GM23338 (cell line): ENCODE measurements at regions not wholly inside any gene's neighbourhood (a gene's known extent, or its start where the extent isn't known, plus 50 kb on each side); places are given as distances from the start of the nearest gene placed in this dataset.

Source experiments
- ATAC-seq: fragments of 200-7000 bp; cut with Tn5 transposase; 3 replicates; pipeline ENCODE4 v1.9.1; 2020
- DNase-seq: peaks from one replicate; pipeline ENCODE4 v3.0.0-alpha.2; 2015; ENCODE audit warnings: low spot score
- H2AFZ ChIP-seq: fragments of 200-600 bp; sonication (generic); 2 replicates; pipeline ENCODE4 v1.8.0; 2016; ENCODE audit warnings: antibody characterized with exemption, mild to moderate bottlenecking, moderate library complexity
- H3F3A ChIP-seq: fragments of 200-600 bp; sonication (generic); replicated peaks from 2 replicates; pipeline ENCODE4 v1.8.0; 2017; ENCODE audit warnings: antibody characterized with exemption, mixed run types, low read depth
- H3K27ac ChIP-seq: fragments of 200-600 bp; sonication (generic); 2 replicates; pipeline ENCODE4 v1.6.1; 2016; ENCODE audit warnings: low read depth
- H3K27me3 ChIP-seq: fragments of 200-600 bp; sonication (generic); 2 replicates; pipeline ENCODE4 v1.8.0; 2016; ENCODE audit warnings: mild to moderate bottlenecking, mixed run types, moderate library complexity; ENCODE audit not compliant: insufficient read depth
- H3K36me3 ChIP-seq: fragments of 200-600 bp; sonication (generic); 2 replicates; pipeline ENCODE4 v1.8.0; 2016; ENCODE audit warnings: mild to moderate bottlenecking; ENCODE audit not compliant: insufficient read depth
- H3K4me1 ChIP-seq: fragments of 200-600 bp; sonication (generic); 2 replicates; pipeline ENCODE4 v1.8.0; 2016; ENCODE audit warnings: mild to moderate bottlenecking, moderate library complexity; ENCODE audit not compliant: insufficient read depth
- H3K4me2 ChIP-seq: fragments of 200-600 bp; sonication (generic); 2 replicates; pipeline ENCODE4 v1.7.1; 2017; ENCODE audit warnings: mixed run types
- H3K4me3 ChIP-seq: fragments of 200-600 bp; sonication (generic); 2 replicates; pipeline ENCODE4 v1.6.1; 2016; ENCODE audit warnings: mixed run types
- H3K79me2 ChIP-seq: fragments of 200-600 bp; sonication (generic); replicated peaks from 2 replicates; pipeline ENCODE4 v1.8.0; 2017; ENCODE audit warnings: mild to moderate bottlenecking; ENCODE audit not compliant: insufficient read depth
- H3K9me2 ChIP-seq: fragments of 200-600 bp; sonication (generic); 2 replicates; pipeline ENCODE4 v1.8.0; 2017; ENCODE audit not compliant: insufficient read depth
- H4K20me1 ChIP-seq: fragments of 200-600 bp; sonication (generic); replicated peaks from 2 replicates; pipeline ENCODE4 v1.8.0; 2017; ENCODE audit warnings: mild to moderate bottlenecking; ENCODE audit not compliant: insufficient read depth
- H3K27ac Mint-ChIP-seq: 2 replicates; pipeline ENCODE4 v1.8.0; 2020; ENCODE audit warnings: inconsistent platforms, mild to moderate bottlenecking, moderate library complexity, mixed read lengths
- H3K27me3 Mint-ChIP-seq: 3 replicates; pipeline ENCODE4 v1.8.0; 2022; ENCODE audit warnings: low read depth, mild to moderate bottlenecking, moderate library complexity, mixed read lengths, inconsistent platforms; ENCODE audit not compliant: insufficient read depth, poor library complexity
- H3K36me3 Mint-ChIP-seq: 3 replicates; pipeline ENCODE4 v1.8.0; 2021; ENCODE audit warnings: low read depth, mild to moderate bottlenecking, inconsistent platforms, moderate library complexity, mixed read lengths
- H3K4me1 Mint-ChIP-seq: 3 replicates; pipeline ENCODE4 v1.8.0; 2020; ENCODE audit warnings: mild to moderate bottlenecking, inconsistent platforms, mixed read lengths
- H3K4me3 Mint-ChIP-seq: 3 replicates; pipeline ENCODE4 v1.8.0; 2021; ENCODE audit warnings: moderate library complexity, mild to moderate bottlenecking, inconsistent platforms, mixed read lengths
- H3K9me3 Mint-ChIP-seq: 3 replicates; pipeline ENCODE4 v1.8.0; 2020; ENCODE audit warnings: moderate library complexity, mild to moderate bottlenecking, inconsistent platforms, mixed read lengths
- CREB1 ChIP-seq: fragments of 250-450 bp; sonication (Bioruptor Pico); IDR thresholded peaks from 2 replicates; pipeline ENCODE4 v1.5.0; 2020; ENCODE audit warnings: low read depth, mild to moderate bottlenecking, moderate library complexity
- EZH2 ChIP-seq: fragments of 200-600 bp; sonication (generic); IDR thresholded peaks from one replicate; pipeline ENCODE4 v1.8.0; 2017; ENCODE audit warnings: antibody characterized with exemption, mild to moderate bottlenecking, low read depth; ENCODE audit not compliant: unreplicated experiment
- EZH2phosphoT487 ChIP-seq: fragments of 200-600 bp; sonication (generic); IDR thresholded peaks from one replicate; pipeline ENCODE4 v1.8.1; 2018; ENCODE audit warnings: antibody characterized with exemption; ENCODE audit not compliant: unreplicated experiment
- JUNB ChIP-seq: IDR thresholded peaks from one replicate; pipeline ENCODE4 v1.6.1; 2016; ENCODE audit warnings: antibody characterized with exemption; ENCODE audit not compliant: unreplicated experiment
- POLR2AphosphoS5 ChIP-seq: IDR thresholded peaks from 2 replicates; pipeline ENCODE4 v1.6.1; 2016; ENCODE audit warnings: antibody characterized with exemption, low read depth
- REST ChIP-seq: IDR thresholded peaks from one replicate; pipeline ENCODE4 v1.6.1; 2018; ENCODE audit warnings: antibody characterized with exemption; ENCODE audit not compliant: unreplicated experiment
- STAT1 ChIP-seq: IDR thresholded peaks from one replicate; pipeline ENCODE4 v1.6.1; 2016; ENCODE audit warnings: antibody characterized with exemption; ENCODE audit not compliant: unreplicated experiment
- ZNF114 ChIP-seq: fragments of 250-450 bp; sonication (Bioruptor Pico); IDR thresholded peaks from 2 replicates; pipeline ENCODE4 v1.5.0; 2020; ENCODE audit warnings: mild to moderate bottlenecking, moderate library complexity
- ZNF331 ChIP-seq: fragments of 250-450 bp; sonication (Bioruptor Pico); IDR thresholded peaks from 2 replicates; pipeline ENCODE4 v1.5.0; 2020; ENCODE audit warnings: low read depth, mild to moderate bottlenecking, moderate library complexity
- TF ChIP-seq, protein P1 (sequence below), 2 experiments: fragments of 200-600 bp in 1 of 2; sonication (generic) in 1 of 2; conservative IDR thresholded peaks; 2 replicates each; pipeline versions ENCODE4 v1.5.1 to v1.6.1; 2016 to 2017; ENCODE audit warnings: antibody characterized with exemption in 2 of 2, low read depth in 2 of 2, mild to moderate bottlenecking in 2 of 2, moderate library complexity in 1 of 2
- TF ChIP-seq, protein P2 (sequence below): IDR thresholded peaks from 2 replicates; pipeline ENCODE4 v1.6.1; 2016; ENCODE audit warnings: antibody characterized with exemption

DNA sequence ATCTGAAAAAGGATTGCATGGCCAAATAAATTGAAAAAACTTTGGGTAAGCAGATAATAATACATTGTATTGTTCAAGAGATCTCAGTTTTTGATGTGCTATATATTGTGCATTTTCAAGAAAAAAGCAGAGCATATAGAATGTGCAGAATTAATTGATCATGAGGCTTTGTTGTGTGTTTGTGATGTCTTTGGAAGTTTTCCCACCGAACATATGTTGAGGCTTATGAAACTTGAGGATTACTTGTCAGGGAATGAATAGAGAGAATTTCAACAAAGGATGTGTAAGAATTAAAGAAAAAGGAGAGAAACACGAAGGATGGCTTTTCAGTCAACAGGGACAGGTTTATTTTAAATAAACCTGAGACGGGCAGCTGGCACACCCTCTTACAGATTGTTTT lies 232.5 kb upstream of the POU1F1 start (continued):
- TF ChIP-seq, protein P1, sequence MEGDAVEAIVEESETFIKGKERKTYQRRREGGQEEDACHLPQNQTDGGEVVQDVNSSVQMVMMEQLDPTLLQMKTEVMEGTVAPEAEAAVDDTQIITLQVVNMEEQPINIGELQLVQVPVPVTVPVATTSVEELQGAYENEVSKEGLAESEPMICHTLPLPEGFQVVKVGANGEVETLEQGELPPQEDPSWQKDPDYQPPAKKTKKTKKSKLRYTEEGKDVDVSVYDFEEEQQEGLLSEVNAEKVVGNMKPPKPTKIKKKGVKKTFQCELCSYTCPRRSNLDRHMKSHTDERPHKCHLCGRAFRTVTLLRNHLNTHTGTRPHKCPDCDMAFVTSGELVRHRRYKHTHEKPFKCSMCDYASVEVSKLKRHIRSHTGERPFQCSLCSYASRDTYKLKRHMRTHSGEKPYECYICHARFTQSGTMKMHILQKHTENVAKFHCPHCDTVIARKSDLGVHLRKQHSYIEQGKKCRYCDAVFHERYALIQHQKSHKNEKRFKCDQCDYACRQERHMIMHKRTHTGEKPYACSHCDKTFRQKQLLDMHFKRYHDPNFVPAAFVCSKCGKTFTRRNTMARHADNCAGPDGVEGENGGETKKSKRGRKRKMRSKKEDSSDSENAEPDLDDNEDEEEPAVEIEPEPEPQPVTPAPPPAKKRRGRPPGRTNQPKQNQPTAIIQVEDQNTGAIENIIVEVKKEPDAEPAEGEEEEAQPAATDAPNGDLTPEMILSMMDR (conservative IDR thresholded peaks at IDR 0.05; ENCODE audit: low read depth in 2 of 2), result no peak
- TF ChIP-seq STAT1, result no peak
- no peak for TF ChIP-seq EZH2
- TF ChIP-seq POLR2AphosphoS5, result no peak
- no peak for TF ChIP-seq ZNF331 (CRISPR knock-in tag)
- TF ChIP-seq ZNF114 (CRISPR knock-in tag), result no peak
- no peak for TF ChIP-seq CREB1 (CRISPR knock-in tag)
- TF ChIP-seq EZH2phosphoT487, result no peak
- TF ChIP-seq JUNB, result no peak
- TF ChIP-seq, protein P2, sequence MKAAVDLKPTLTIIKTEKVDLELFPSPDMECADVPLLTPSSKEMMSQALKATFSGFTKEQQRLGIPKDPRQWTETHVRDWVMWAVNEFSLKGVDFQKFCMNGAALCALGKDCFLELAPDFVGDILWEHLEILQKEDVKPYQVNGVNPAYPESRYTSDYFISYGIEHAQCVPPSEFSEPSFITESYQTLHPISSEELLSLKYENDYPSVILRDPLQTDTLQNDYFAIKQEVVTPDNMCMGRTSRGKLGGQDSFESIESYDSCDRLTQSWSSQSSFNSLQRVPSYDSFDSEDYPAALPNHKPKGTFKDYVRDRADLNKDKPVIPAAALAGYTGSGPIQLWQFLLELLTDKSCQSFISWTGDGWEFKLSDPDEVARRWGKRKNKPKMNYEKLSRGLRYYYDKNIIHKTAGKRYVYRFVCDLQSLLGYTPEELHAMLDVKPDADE, result no peak

GRCh38 chr3:87507753-87508152 lies 231.4 kb upstream of the POU1F1 start:
- H3K79me2 ChIP-seq, result no peaks in the 10 kb centered on the region
- Mint-ChIP-seq H3K4me3 (no peak overlapping the region), H3K27me3 (no peaks in the 10 kb centered on the region), H3K4me1 (peaks cover 7% of the 10 kb centered on the region), H3K36me3 (no peaks in the 10 kb centered on the region), H3K27ac (no peak overlapping the region), H3K9me3 (no peaks in the 10 kb centered on the region)
- H3K4me3 ChIP-seq, result no peak overlapping the region
- H3K27ac ChIP-seq, result no peak overlapping the region
- no peaks in the 10 kb centered on the region for H3K4me1 ChIP-seq
- no peak overlapping the region for H2AFZ ChIP-seq
- ATAC-seq, result no peak
- H3K4me2 ChIP-seq, result no peak overlapping the region
- no peaks in the 10 kb centered on the region for H3K27me3 ChIP-seq
- H3K9me2 ChIP-seq, result no peaks in the 10 kb centered on the region
- no peak for DNase-seq
- H4K20me1 ChIP-seq, result no peaks in the 10 kb centered on the region
- TF ChIP-seq CREB1 (CRISPR knock-in tag) (no peak), EZH2phosphoT487 (no peak), EZH2 (no peak), JUNB (no peak)
- no peaks in the 10 kb centered on the region for H3F3A ChIP-seq
- no peaks in the 10 kb centered on the region for H3K36me3 ChIP-seq

GRCh38 chr3:87503900-87504498 lies 227.6 kb upstream of the POU1F1 start:
- no peak overlapping the region for H3K4me3 ChIP-seq
- Mint-ChIP-seq H3K36me3 (no peaks in the 10 kb centered on the region), H3K9me3 (no peaks in the 10 kb centered on the region), H3K27ac (no peak overlapping the region), H3K4me1 (peaks cover 4% of the 10 kb centered on the region; the same call in 2 of the 3 replicates), H3K4me3 (no peak overlapping the region), H3K27me3 (no peaks in the 10 kb centered on the region)
- no peak overlapping the region for H3K4me2 ChIP-seq
- no peaks in the 10 kb centered on the region for H3F3A ChIP-seq
- H3K36me3 ChIP-seq, result no peaks in the 10 kb centered on the region
- H3K4me1 ChIP-seq, result no peaks in the 10 kb centered on the region
- no peak overlapping the region for H2AFZ ChIP-seq
- DNase-seq, result peak; percentile 83
- H4K20me1 ChIP-seq, result no peaks in the 10 kb centered on the region
- no peaks in the 10 kb centered on the region for H3K79me2 ChIP-seq
- no peaks in the 10 kb centered on the region for H3K27me3 ChIP-seq
- no peak for ATAC-seq
- no peaks in the 10 kb centered on the region for H3K9me2 ChIP-seq
- no peak overlapping the region for H3K27ac ChIP-seq
- no peak for TF ChIP-seq ZNF114 (CRISPR knock-in tag)
- TF ChIP-seq REST, result no peak
- TF ChIP-seq, protein P1 (conservative IDR thresholded peaks at IDR 0.05; ENCODE audit: low read depth in 2 of 2), result peak; percentile 74 to 82
- TF ChIP-seq CREB1 (CRISPR knock-in tag), result peak; percentile 95
- TF ChIP-seq ZNF331 (CRISPR knock-in tag), result no peak
- TF ChIP-seq POLR2AphosphoS5, result no peak
